GM21515 (cell line): ENCODE measurements at regions not wholly inside any gene's neighbourhood (a gene's known extent, or its start where the extent isn't known, plus 50 kb on each side); places are given as distances from the start of the nearest gene placed in this dataset.
"Not testable (repeated sequence)": the region's sequence is repeated elsewhere in the genome, so short reads cannot be mapped to it uniquely, and the experiment has no call there.

Experiments used
- ATAC-seq: cut with Tn5 transposase; IDR thresholded peaks from one replicate; pipeline ENCODE4 v1.9.1; 2021; ENCODE audit not compliant: unreplicated experiment

GRCh38 chr15:66993874-66994696, 71.3 kb upstream of the SMAD3 start:
- ATAC-seq, result no peak

- ATAC-seq, result no peak
Measured at GRCh38 chr15:66994927-66995656, 70.3 kb upstream of the SMAD3 start.

- ATAC-seq, result no peak
Measured at GRCh38 chr15:66996094-66996493, 69.3 kb upstream of the SMAD3 start.

- ATAC-seq, result no peak
Measured at GRCh38 chr15:66997212-66997611, 68.2 kb upstream of the SMAD3 start.

GRCh38 chr15:66998234-66998633, 67.2 kb upstream of the SMAD3 start:
- ATAC-seq, result not testable (repeated sequence)

GRCh38 chr15:66999046-66999968, 66.1 kb upstream of the SMAD3 start:
- no peak for ATAC-seq

GRCh38 chr15:67000896-67001295, 64.5 kb upstream of the SMAD3 start:
- no peak for ATAC-seq

DNA sequence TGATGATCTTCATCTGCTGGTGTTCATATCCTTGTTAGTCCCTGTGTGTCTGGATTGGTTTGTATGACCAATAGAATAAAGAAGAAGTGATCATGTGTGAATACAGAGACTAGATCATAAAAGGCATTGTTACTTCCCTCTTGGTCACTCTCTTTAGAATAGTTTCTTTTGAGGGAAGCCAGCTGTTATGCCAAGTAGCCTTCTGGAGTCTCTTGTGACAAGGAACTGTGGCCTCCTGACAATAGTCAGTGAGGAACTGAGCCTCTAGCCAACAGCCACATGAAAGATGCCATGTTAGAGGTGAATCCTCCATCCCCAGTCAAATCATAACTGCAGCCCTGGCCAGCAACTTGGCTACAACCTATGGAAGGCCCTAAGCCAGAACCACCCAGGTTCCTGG, 63.0 kb upstream of the SMAD3 start:
- ATAC-seq, result no peak

DNA sequence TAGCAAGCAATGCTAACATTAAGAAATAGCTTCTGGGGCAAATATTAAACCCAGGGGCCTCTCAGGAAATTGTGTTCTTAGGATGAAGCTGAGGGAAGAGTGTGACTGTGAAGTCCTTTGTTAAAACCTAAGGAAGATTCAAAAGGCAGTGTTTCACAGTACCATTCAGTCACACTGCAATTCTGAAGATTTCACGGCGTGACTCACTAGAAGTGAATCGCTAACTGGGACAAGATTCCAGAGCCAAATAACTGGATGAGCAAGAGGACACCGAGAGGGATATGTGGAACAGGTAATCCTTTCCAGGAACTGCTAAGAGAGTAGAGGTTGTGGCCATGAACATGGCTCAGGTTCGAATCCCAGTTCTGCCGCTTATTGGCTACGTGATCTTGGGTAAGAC, 61.8 kb upstream of the SMAD3 start:
- ATAC-seq, result no peak

DNA sequence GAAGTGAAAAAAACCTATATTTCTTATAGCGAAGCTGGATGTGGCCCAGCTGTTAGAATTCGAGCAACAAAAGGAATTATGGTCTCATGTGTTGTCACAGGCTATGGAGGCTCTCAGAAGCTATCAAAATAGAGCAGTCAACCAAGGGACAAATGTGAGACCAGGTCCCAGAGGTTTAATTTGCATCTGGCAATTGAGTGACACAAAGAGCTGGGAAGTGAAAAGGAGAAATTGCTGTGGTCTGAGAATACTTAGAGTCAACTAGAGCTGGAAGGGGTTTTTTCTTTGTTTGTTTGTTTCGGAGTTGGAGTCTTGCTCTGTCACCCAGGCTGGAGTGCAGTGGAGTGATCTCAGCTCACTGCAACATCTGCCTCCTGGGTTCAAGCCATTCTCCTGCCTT, 61.3 kb upstream of the SMAD3 start:
- no peak for ATAC-seq

- no peak for ATAC-seq
Measured at GRCh38 chr15:67005294-67005996, 60.0 kb upstream of the SMAD3 start.

DNA sequence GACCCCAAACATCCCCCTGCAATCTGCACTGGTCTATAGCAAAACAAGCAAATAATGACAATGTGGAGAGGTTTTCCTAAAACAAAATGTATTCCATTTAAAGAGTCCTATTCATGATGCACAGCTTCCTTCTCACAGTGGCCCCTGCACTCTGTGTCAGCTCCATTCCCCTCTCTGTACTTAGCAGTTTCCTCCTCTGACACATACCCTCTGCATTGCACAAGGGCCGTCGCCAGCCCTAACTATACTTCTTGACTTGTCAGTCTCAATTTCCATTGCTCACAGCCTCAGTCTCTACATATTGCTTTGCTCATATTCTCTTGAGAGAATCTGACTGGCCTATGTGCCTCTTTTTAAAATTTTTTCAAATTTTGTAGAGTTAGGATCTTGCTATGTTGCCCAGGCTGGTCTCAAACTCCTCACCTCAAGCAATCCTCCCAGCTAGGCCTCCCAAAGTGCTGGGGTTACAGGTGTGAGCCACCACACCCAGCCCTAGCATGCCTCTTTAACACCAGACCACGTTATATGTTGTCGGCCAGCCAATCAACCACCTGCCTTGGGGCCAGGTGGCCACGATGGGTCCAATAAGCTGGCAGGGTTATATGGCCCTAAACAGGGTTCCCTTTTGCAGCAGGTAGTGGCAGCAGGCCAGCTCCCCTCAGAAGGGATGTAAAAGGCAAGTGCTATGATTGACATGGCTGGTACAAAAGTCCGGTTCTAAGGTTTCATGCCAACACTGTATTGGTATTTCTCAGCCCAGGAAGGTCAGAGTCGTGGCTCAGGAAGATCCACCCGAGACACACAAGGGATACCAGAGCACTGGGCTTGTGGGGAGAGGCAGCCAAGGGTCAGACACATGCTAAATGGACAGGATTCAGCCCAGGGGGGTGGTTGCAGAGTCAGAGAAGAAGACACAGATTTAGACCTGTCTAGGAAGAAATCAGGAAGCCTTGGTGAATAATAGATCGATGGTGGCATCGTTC, 59.0 kb upstream of the SMAD3 start:
- ATAC-seq, result no peak

- ATAC-seq, result no peak
Measured at GRCh38 chr15:67009576-67010569, 55.5 kb upstream of the SMAD3 start.

DNA sequence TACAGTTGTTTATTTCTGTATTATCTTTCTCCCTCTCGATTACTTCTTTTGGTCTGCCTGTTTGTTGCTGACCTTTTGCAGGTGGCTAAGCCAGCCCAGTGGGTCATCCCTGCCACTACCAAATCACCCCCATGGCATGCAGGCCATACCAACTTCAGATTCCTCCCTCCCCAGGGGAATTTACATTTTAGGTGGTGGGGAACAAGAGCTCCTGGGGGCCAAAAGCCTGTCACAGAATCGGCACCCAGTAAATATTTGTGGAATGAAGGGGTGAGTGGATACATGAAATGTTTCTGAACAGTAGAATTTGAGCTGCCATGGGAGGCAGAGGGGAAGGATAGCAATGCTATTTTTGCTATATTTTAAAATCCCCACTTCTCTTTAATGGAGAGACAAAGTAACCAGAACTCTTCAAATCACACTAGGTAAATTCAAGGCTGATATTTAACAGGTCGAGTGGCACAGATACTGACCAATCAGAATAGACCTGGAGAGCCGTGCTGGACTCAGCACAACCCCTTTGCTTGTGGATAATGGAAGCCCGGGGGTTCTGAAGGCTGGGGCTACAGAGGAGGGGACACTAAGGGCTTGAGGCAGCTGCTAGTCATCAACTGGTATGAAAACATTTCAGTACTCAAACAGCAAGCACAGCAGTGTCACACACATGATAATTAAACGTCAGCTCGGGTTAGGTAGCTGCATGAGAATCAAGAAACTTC, 54.3 kb upstream of the SMAD3 start:
- ATAC-seq, result no peak

GRCh38 chr15:67011617-67012005, 53.8 kb upstream of the SMAD3 start:
- no peak for ATAC-seq

DNA sequence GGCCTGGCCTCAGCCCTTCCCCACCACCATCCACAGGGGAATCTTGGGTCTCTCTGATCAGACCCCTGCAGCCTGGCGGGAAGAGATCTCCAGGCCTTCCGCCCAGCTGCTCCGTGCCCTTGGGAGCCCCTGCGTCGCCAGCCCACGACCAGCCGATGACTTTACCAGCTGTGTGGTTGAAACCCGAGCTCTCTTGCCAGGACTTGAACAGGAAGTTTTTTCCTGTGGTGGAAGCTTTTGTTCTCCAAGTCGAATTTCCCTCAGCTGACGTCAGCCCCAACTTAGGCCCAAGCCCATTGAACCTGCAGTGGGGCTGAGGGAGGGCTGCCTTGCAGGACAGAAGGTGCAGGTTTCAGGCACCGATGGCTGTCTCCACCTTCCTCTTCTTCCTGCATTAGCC, 51.7 kb upstream of the SMAD3 start:
- ATAC-seq, result no peak
